Kidney (tissue), 13 donors: ENCODE measurements at regions not wholly inside any gene's neighbourhood (a gene's known extent, or its start where the extent isn't known, plus 50 kb on each side); places are given as distances from the start of the nearest gene placed in this dataset.

ENCODE experiments used
- DNase-seq, 5 donors: peaks; one replicate each; pipeline ENCODE4 v3.0.0-alpha.2; 2013 to 2020
- FAIRE-seq: peaks from 2 replicates; lab custom pipeline; 2012; peaks lifted over from hg19 to GRCh38; lab: Jason Lieb, UNC
- H3K27ac ChIP-seq, 2 donors: one replicate each; pipeline ENCODE4 v1.7.0; 2013; ENCODE audit warnings: low read depth in 2 of 2, low read length in 2 of 2, inconsistent platforms in 1 of 2
- H3K27me3 ChIP-seq: one replicate; pipeline ENCODE4 v1.7.1; 2013; ENCODE audit warnings: low read length, inconsistent platforms; ENCODE audit not compliant: control insufficient read depth, insufficient read depth
- H3K36me3 ChIP-seq, 3 donors: one replicate each; pipeline versions ENCODE4 v1.7.0 to v1.7.1; 2013; ENCODE audit warnings: low read length in 3 of 3, control low read depth in 1 of 3, inconsistent platforms in 1 of 3; ENCODE audit not compliant: insufficient read depth in 3 of 3, control insufficient read depth in 2 of 3
- H3K4me1 ChIP-seq, 3 donors: one replicate each; pipeline versions ENCODE4 v1.7.0 to v1.7.1; 2013; ENCODE audit warnings: low read length in 3 of 3, inconsistent platforms in 1 of 3, low read depth in 1 of 3; ENCODE audit not compliant: control insufficient read depth in 2 of 3, insufficient read depth in 2 of 3
- H3K4me3 ChIP-seq, 3 donors: one replicate each; pipeline versions ENCODE4 v1.7.0 to v1.8.1; 2013; ENCODE audit warnings: low read length in 3 of 3, control low read depth in 1 of 3, inconsistent platforms in 1 of 3
- H3K9ac ChIP-seq, 3 donors: one replicate each; pipeline versions ENCODE4 v1.7.0 to v1.7.1; 2013; ENCODE audit warnings: low read length in 3 of 3, control low read depth in 1 of 3, inconsistent platforms in 1 of 3
- H3K9me3 ChIP-seq, 3 donors: one replicate each; pipeline versions ENCODE4 v1.7.0 to v1.7.1; 2013; ENCODE audit warnings: low read length in 3 of 3, control low read depth in 1 of 3, inconsistent platforms in 1 of 3; ENCODE audit not compliant: control insufficient read depth in 2 of 3, insufficient read depth in 1 of 3
- intact Hi-C: fragments of 100-400 bp; cut with DNase I; formaldehyde crosslinking; loops from one replicate; pipeline ENCODE4 v1.11.1; 2022
- TF ChIP-seq, protein P1 (sequence below): IDR thresholded peaks from 3 replicates; pipeline ENCODE4 v1.5.1; 2012; ENCODE audit warnings: mild to moderate bottlenecking, moderate library complexity, borderline replicate concordance; ENCODE audit not compliant: insufficient read depth; ENCODE audit errors: extremely low read depth
- donor health status: control.
- donor health status: control.
- donor health status: control.
- donor health status: control.
- donor health status: control.
- donor health status: DM: yes; HTN: yes; CAD: no.
- donor health status: Normal renal cell carcinoma (clear cell type).

DNA sequence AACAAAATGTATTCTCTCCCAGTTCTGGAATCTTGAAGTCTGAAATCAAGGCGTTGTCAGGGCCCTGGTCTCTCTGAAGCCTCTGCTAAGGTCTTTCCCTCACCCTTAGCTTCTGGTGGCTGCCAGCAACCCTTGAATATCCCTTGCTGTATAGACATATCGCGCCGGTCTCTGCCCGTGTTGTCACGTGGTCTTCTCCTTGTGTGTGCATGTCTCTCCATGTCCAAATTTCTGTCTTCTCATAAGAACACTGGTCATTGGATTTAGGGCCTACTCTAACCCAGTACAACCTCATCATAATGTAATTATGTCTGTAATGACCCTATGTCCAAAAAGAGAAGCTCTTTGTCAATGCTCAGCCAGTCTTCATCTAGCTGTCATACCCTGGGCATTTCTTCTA lies 85.7 kb upstream of the ETS2 start:
- Histone ChIP-seq H3K27ac (no peak overlapping the region), H3K4me1 (no peaks in the 10 kb centered on the region), H3K9ac (no peak overlapping the region), H3K9me3 (peaks cover 0 to 5% (median 0%) of the 10 kb centered on the region in 3 donors), H3K27me3 (no peaks in the 10 kb centered on the region), H3K36me3 (no peaks in the 10 kb centered on the region), H3K4me3 (no peak overlapping the region)
- no peak for DNase-seq
- TF ChIP-seq, protein P1, sequence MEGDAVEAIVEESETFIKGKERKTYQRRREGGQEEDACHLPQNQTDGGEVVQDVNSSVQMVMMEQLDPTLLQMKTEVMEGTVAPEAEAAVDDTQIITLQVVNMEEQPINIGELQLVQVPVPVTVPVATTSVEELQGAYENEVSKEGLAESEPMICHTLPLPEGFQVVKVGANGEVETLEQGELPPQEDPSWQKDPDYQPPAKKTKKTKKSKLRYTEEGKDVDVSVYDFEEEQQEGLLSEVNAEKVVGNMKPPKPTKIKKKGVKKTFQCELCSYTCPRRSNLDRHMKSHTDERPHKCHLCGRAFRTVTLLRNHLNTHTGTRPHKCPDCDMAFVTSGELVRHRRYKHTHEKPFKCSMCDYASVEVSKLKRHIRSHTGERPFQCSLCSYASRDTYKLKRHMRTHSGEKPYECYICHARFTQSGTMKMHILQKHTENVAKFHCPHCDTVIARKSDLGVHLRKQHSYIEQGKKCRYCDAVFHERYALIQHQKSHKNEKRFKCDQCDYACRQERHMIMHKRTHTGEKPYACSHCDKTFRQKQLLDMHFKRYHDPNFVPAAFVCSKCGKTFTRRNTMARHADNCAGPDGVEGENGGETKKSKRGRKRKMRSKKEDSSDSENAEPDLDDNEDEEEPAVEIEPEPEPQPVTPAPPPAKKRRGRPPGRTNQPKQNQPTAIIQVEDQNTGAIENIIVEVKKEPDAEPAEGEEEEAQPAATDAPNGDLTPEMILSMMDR = no peak
- no peak for FAIRE-seq
- intact Hi-C loops = no loop called here

DNA sequence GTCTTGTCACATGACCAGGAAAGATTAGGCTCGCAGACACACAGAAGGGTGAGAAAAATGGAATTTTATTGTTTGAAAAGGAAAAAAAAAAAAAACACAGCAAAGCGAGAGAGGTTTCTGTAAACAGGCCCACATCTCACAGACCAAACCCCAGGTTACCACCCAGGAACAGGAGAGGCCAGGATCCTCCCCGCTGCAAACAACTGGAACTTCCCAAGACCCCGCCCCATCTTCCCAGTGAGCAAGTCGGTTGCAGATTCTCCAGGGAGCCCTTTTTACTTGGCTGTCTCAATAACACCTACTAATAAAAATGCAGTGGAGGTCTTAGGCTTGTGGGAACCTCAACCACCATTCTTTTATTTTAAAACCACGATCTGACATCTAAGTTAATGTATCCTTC lies 84.7 kb upstream of the ETS2 start:
- Histone ChIP-seq H3K36me3 (no peaks in the 10 kb centered on the region), H3K27ac (no peak overlapping the region)
- FAIRE-seq = no peak

DNA sequence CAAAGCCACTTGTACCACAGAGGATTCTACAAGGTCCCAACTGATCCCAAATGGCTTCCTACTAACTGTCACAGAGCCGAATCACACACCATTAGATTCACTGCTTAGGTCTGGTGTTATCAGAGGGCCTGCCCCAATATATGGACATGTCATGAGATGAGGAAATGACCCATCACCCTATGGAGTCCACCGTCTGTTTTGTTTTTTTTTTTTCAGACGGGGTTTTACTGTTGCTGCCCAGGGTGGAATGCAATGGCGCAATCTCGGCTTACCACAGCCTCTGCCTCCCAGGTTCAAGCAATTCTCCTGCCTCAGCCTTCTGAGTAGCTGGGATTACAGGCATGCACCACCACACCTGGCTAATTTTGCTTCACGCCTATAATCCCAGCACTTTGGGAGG lies 83.8 kb upstream of the ETS2 start:
- DNase-seq (no peak), FAIRE-seq (no peak)
- TF ChIP-seq, protein P1 = no peak
- Histone ChIP-seq H3K9me3 (peaks cover 0 to 15% (median 4%) of the 10 kb centered on the region in 3 donors), H3K36me3 (no peaks in the 10 kb centered on the region), H3K4me3 (no peak overlapping the region), H3K27me3 (no peaks in the 10 kb centered on the region), H3K27ac (no peak overlapping the region), H3K9ac (no peak overlapping the region), H3K4me1 (no peaks in the 10 kb centered on the region)
- intact Hi-C loops = no loop called here

More for the DNA sequence above, 84.7 kb upstream of the ETS2 start:
- peaks cover 0 to 14% (median 4%) of the 10 kb centered on the region in 3 donors for H3K9me3 ChIP-seq
- DNase-seq = no peak
- TF ChIP-seq, protein P1 = no peak
- intact Hi-C loops = no loop called here
- no peaks in the 10 kb centered on the region for H3K4me1 ChIP-seq
- no peak overlapping the region for H3K9ac ChIP-seq
- no peaks in the 10 kb centered on the region for H3K27me3 ChIP-seq
- no peak overlapping the region for H3K4me3 ChIP-seq
